ENCODE measurements at regions not wholly inside any gene's neighbourhood (a gene's known extent, or its start where the extent isn't known, plus 50 kb on each side); places are given as distances from the start of the nearest gene placed in this dataset.

GRCh38 chr13:50522506-50522905, 321.0 kb downstream of the DLEU7 start:
- dilution Hi-C loops (cut with HindIII; ENCODE audit: low sequenced_read_pairs, unreplicated experiment): no loop called here
- Histone ChIP-seq H4K5ac (ENCODE audit: low read depth, low read length) (peak overlapping the region; percentile 51; the same call in 1 of the 2 replicates), H4K91ac (ENCODE audit: insufficient read depth, low read depth, low read length) (no peak overlapping the region), H3K9me1 (ENCODE audit: insufficient read depth, low read length) (peaks cover 2% of the 10 kb centered on the region; the same call in 1 of the 2 replicates), H3K18ac (ENCODE audit: low read depth, low read length) (0 out of 2 replicates have a peak overlapping the region, but pooled peaks have one; percentile 43), H3K36me3 (ENCODE audit: control insufficient read depth, insufficient read depth, low read length) (no peaks in the 10 kb centered on the region), H3K27ac (ENCODE audit: insufficient read depth, low read length) (no peak overlapping the region), H2AFZ (replicated peaks; ENCODE audit: low read length, poor library complexity) (no peak overlapping the region), H2BK120ac (ENCODE audit: low read depth, low read length) (no peak overlapping the region), H3K79me1 (ENCODE audit: low read depth in 1 of 2, low read length in 2 of 2) (no peaks in the 10 kb centered on the region), H2BK15ac (ENCODE audit: low read depth, low read length) (no peak overlapping the region), H2AK9ac (replicated peaks; ENCODE audit: low read depth, low read length, poor library complexity) (no peak overlapping the region), H2BK20ac (ENCODE audit: low read depth, low read length) (no peak overlapping the region), H3K4me3 (ENCODE audit: insufficient read depth, low read depth, low read length) (no peak overlapping the region), H2AK5ac (ENCODE audit: low read depth, low read length) (no peak overlapping the region; the same call in 1 of the 2 replicates), H3K56ac (ENCODE audit: extremely low read depth, insufficient read depth, low read length) (no peak overlapping the region), H3K23ac (ENCODE audit: low read depth, low read length) (0 out of 2 replicates have a peak overlapping the region, but pooled peaks have one; percentile 23), H3K9ac (ENCODE audit: low read depth, low read length) (no peak overlapping the region), H3K4ac (ENCODE audit: low read depth, low read length) (no peak overlapping the region), H3K14ac (replicated peaks; ENCODE audit: low read depth, low read length) (no peak overlapping the region), H4K8ac (ENCODE audit: low read depth in 2 of 2, low read length in 2 of 2) (no peak overlapping the region), H3K9me3 (ENCODE audit: control insufficient read depth, insufficient read depth, low read length) (no peaks in the 10 kb centered on the region), H3K27me3 (ENCODE audit: control insufficient read depth, insufficient read depth, low read length) (no peaks in the 10 kb centered on the region), H2BK5ac (ENCODE audit: low read depth, low read length, poor library complexity, severe bottlenecking) (no peak overlapping the region), H4K20me1 (ENCODE audit: insufficient read depth, low read length) (no peaks in the 10 kb centered on the region), H3K4me1 (ENCODE audit: control insufficient read depth, insufficient read depth, low read length) (peaks cover 18% of the 10 kb centered on the region), H3K4me2 (ENCODE audit: low read depth, low read length) (no peak overlapping the region)
- no TSS peak for BruUV-seq (replicated peaks)
- ATAC-seq (ENCODE audit: low read depth): no peak
- intact Hi-C loops (cut with micrococcal nuclease): no loop called here
- WGBS, 2 experiments (ENCODE audit: extremely low coverage in 2 of 2, insufficient read length in 1 of 2): no CpG with 5 or more reads among the region's 3 CpGs
- CTCF ChIA-PET: no interaction called here
- POLR2A ChIA-PET (ENCODE audit: unreplicated experiment): no interaction called here
- DNase-seq: no peak
- TF ChIP-seq CEBPB (IDR thresholded peaks at IDR 0.05; ENCODE audit: low read depth, low read length) (no peak), RAD21 (IDR thresholded peaks at IDR 0.05; ENCODE audit: low read length) (no peak), MAZ (IDR thresholded peaks at IDR 0.05; ENCODE audit: borderline replicate concordance, low read depth, low read length) (no peak), RCOR1 (IDR thresholded peaks at IDR 0.05; ENCODE audit: insufficient replicate concordance, low read length) (no peak), MXI1 (IDR thresholded peaks at IDR 0.05; ENCODE audit: borderline replicate concordance, low read depth, low read length) (no peak), SMC3 (IDR thresholded peaks at IDR 0.05; ENCODE audit: low read depth, low read length) (no peak), CHD1 (IDR thresholded peaks at IDR 0.05; ENCODE audit: low read depth, low read length) (no peak), POLR2A (IDR thresholded peaks at IDR 0.05; ENCODE audit: low read depth, low read length) (no peak)
- in situ Hi-C loops (cut with MboI; ENCODE audit: low sequenced_read_pairs): loop anchor here (10.0 kb wide), 2 partner anchors 538 to 848 kb away; no protein-coding TSS in a partner anchor
